ENCODE measurements at regions not wholly inside any gene's neighbourhood (a gene's known extent, or its start where the extent isn't known, plus 50 kb on each side); places are given as distances from the start of the nearest gene placed in this dataset.

- Histone ChIP-seq H3K36me3 (ENCODE audit: control insufficient read depth, insufficient read depth, low read length) (no peaks in the 10 kb centered on the region), H3K4me3 (ENCODE audit: low read depth in 2 of 2, low read length in 2 of 2) (no peak overlapping the region), H3K4me1 (ENCODE audit: control insufficient read depth, insufficient read depth, low read length) (peaks cover 24% of the 10 kb centered on the region), H3K27ac (ENCODE audit: low read length) (no peak overlapping the region), H3K27me3 (ENCODE audit: control insufficient read depth, insufficient read depth, low read length) (no peaks in the 10 kb centered on the region), H3K9me3 (ENCODE audit: control insufficient read depth, insufficient read depth, low read depth, low read length) (no peaks in the 10 kb centered on the region)
- intact Hi-C loops (cut with micrococcal nuclease; ENCODE audit: unreplicated experiment) (no loop called here), in situ Hi-C loops (cut with HindIII; ENCODE audit: low pct_unique_long_range_greater_than_20kb, low sequenced_read_pairs) (no loop called here)
- CTCF ChIA-PET: no interaction called here
- TF ChIP-seq TCF7L2 (IDR thresholded peaks at IDR 0.05; ENCODE audit: low read depth, low read length) (no peak), CTCF (IDR thresholded peaks at IDR 0.05) (no peak), POLR2AphosphoS5 (IDR thresholded peaks at IDR 0.05; ENCODE audit: low read depth, low read length) (no peak), REST (IDR thresholded peaks at IDR 0.05; ENCODE audit: insufficient read depth in 1 of 2, low read depth in 2 of 2, low read length in 1 of 2) (no peak), SIN3A (IDR thresholded peaks at IDR 0.05; ENCODE audit: borderline replicate concordance, insufficient read depth, low read depth, low read length) (no peak)
- no peak for ATAC-seq
- POLR2A ChIA-PET: no interaction called here
- BruUV-seq (replicated peaks): no TSS peak
- DNase-seq (ENCODE audit: low read depth, low spot score): no peak
Observed at GRCh38 chr2:176579608-176580007, 310.4 kb downstream of the MTX2 start.

GRCh38 chr2:176581557-176582165 lies 312.4 kb downstream of the MTX2 start:
- Histone ChIP-seq H3K27me3 (ENCODE audit: control insufficient read depth, insufficient read depth, low read length) (no peaks in the 10 kb centered on the region), H3K36me3 (ENCODE audit: control insufficient read depth, insufficient read depth, low read length) (no peaks in the 10 kb centered on the region), H3K27ac (ENCODE audit: low read length) (no peak overlapping the region), H3K4me3 (ENCODE audit: low read depth in 2 of 2, low read length in 2 of 2) (no peak overlapping the region), H3K9me3 (ENCODE audit: control insufficient read depth, insufficient read depth, low read depth, low read length) (no peaks in the 10 kb centered on the region), H3K4me1 (ENCODE audit: control insufficient read depth, insufficient read depth, low read length) (peaks cover 24% of the 10 kb centered on the region)
- TF ChIP-seq TCF7L2 (IDR thresholded peaks at IDR 0.05; ENCODE audit: low read depth, low read length) (no peak), POLR2AphosphoS5 (IDR thresholded peaks at IDR 0.05; ENCODE audit: low read depth, low read length) (no peak), CTCF (IDR thresholded peaks at IDR 0.05) (no peak), REST (IDR thresholded peaks at IDR 0.05; ENCODE audit: insufficient read depth in 1 of 2, low read depth in 2 of 2, low read length in 1 of 2) (no peak), SIN3A (IDR thresholded peaks at IDR 0.05; ENCODE audit: borderline replicate concordance, insufficient read depth, low read depth, low read length) (no peak)
- intact Hi-C loops (cut with micrococcal nuclease; ENCODE audit: unreplicated experiment): no loop called here
- no TSS peak for BruUV-seq (replicated peaks)
- no peak for ATAC-seq
- POLR2A ChIA-PET: no interaction called here
- DNase-seq (ENCODE audit: low read depth, low spot score): no peak
- CTCF ChIA-PET: no interaction called here
- in situ Hi-C loops (cut with HindIII; ENCODE audit: low pct_unique_long_range_greater_than_20kb, low sequenced_read_pairs): no loop called here
